Breast epithelium (tissue), 3 donors: ENCODE measurements at regions not wholly inside any gene's neighbourhood (a gene's known extent, or its start where the extent isn't known, plus 50 kb on each side); places are given as distances from the start of the nearest gene placed in this dataset.

Experiments used
- POLR2A ChIP-seq: fragments of 450-650 bp; IDR thresholded peaks from one replicate; pipeline ENCODE4 v1.6.1; 2016; ENCODE audit warnings: antibody characterized with exemption, mild to moderate bottlenecking, moderate library complexity
- POLR2AphosphoS5 ChIP-seq, 3 donors: sonication (generic); formaldehyde crosslinking; IDR thresholded peaks; one replicate each; pipeline ENCODE4 v1.6.1; 2017; ENCODE audit warnings: antibody characterized with exemption in 3 of 3
- TF ChIP-seq, protein P1 (sequence below), 3 donors: fragments of 450-650 bp; IDR thresholded peaks; one replicate each; pipeline ENCODE4 v1.5.1; 2016 to 2017; ENCODE audit warnings: antibody characterized with exemption in 3 of 3, mild to moderate bottlenecking in 3 of 3, moderate library complexity in 3 of 3

DNA sequence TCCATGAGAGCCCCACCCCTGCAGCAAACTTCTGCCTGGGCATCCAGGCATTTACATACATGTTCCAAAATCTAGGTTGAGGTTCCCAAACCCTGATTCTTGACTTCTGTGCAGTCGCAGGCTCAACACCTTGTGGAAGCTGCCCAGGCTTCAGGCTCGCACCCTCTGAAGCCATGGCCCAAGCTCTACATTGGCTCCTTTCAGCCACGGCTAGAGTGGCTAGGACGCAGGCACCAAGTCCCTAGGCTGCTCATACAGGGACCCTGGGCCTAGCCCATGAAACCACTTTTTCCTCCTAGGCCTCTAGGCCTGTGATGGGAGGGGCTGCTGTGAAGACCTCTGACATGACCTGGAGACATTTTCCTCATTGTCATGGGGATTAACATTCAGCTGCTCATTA lies 172.8 kb upstream of the SATB1 start:
- TF ChIP-seq POLR2A: no peak
- TF ChIP-seq, protein P1, sequence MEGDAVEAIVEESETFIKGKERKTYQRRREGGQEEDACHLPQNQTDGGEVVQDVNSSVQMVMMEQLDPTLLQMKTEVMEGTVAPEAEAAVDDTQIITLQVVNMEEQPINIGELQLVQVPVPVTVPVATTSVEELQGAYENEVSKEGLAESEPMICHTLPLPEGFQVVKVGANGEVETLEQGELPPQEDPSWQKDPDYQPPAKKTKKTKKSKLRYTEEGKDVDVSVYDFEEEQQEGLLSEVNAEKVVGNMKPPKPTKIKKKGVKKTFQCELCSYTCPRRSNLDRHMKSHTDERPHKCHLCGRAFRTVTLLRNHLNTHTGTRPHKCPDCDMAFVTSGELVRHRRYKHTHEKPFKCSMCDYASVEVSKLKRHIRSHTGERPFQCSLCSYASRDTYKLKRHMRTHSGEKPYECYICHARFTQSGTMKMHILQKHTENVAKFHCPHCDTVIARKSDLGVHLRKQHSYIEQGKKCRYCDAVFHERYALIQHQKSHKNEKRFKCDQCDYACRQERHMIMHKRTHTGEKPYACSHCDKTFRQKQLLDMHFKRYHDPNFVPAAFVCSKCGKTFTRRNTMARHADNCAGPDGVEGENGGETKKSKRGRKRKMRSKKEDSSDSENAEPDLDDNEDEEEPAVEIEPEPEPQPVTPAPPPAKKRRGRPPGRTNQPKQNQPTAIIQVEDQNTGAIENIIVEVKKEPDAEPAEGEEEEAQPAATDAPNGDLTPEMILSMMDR (IDR thresholded peaks at IDR 0.05): no peak
- no peak for TF ChIP-seq POLR2AphosphoS5 (IDR thresholded peaks at IDR 0.05)
